KMS-11 (cell line): ENCODE measurements at regions not wholly inside any gene's neighbourhood (a gene's known extent, or its start where the extent isn't known, plus 50 kb on each side); places are given as distances from the start of the nearest gene placed in this dataset.

Experiments
- H2AFZ ChIP-seq: fragments of 200-600 bp; sonication (generic); 2 replicates; pipeline ENCODE4 v1.6.1; 2016; ENCODE audit warnings: antibody characterized with exemption, mixed run types, low read depth
- H3K27ac ChIP-seq: fragments of 200-600 bp; sonication (generic); 2 replicates; pipeline ENCODE4 v1.6.1; 2016; ENCODE audit warnings: mild to moderate bottlenecking, mixed run types
- H3K27me3 ChIP-seq: fragments of 200-600 bp; sonication (generic); 2 replicates; pipeline ENCODE4 v1.6.1; 2017; ENCODE audit warnings: mild to moderate bottlenecking, low read depth, mixed run types, moderate library complexity; ENCODE audit not compliant: insufficient read depth
- H3K36me3 ChIP-seq: fragments of 200-600 bp; sonication (generic); 2 replicates; pipeline ENCODE4 v1.6.1; 2017; ENCODE audit warnings: mild to moderate bottlenecking, mixed run types; ENCODE audit not compliant: insufficient read depth
- H3K4me1 ChIP-seq: fragments of 200-600 bp; sonication (generic); 2 replicates; pipeline ENCODE4 v1.6.1; 2016; ENCODE audit warnings: mild to moderate bottlenecking, low read depth, mixed run types; ENCODE audit not compliant: poor library complexity, severe bottlenecking
- H3K4me2 ChIP-seq: fragments of 200-600 bp; sonication (generic); 2 replicates; pipeline ENCODE4 v1.7.0; 2016; ENCODE audit warnings: mild to moderate bottlenecking, mixed run types
- H3K4me3 ChIP-seq: fragments of 200-600 bp; sonication (generic); IDR thresholded peaks from 2 replicates; pipeline ENCODE4 v1.6.1; 2017; ENCODE audit warnings: low read depth, low read length, mixed read lengths; ENCODE audit not compliant: insufficient read depth
- H3K79me2 ChIP-seq: fragments of 200-600 bp; sonication (generic); 2 replicates; pipeline ENCODE4 v1.6.1; 2016; ENCODE audit warnings: low read depth, mixed run types; ENCODE audit not compliant: insufficient read depth
- H3K9ac ChIP-seq: fragments of 200-600 bp; sonication (generic); 2 replicates; pipeline ENCODE4 v1.6.1; 2016; ENCODE audit warnings: mild to moderate bottlenecking, mixed run types
- H4K20me1 ChIP-seq: fragments of 200-600 bp; sonication (generic); 2 replicates; pipeline ENCODE4 v1.6.1; 2016; ENCODE audit warnings: mild to moderate bottlenecking, mixed run types; ENCODE audit not compliant: insufficient read depth
- TF ChIP-seq, protein P1 (sequence below): fragments of 200-600 bp; sonication (generic); conservative IDR thresholded peaks from 2 replicates; pipeline ENCODE4 v1.6.1; 2017; ENCODE audit warnings: low read depth, mild to moderate bottlenecking, antibody characterized with exemption, low read length, moderate library complexity, mixed read lengths

DNA sequence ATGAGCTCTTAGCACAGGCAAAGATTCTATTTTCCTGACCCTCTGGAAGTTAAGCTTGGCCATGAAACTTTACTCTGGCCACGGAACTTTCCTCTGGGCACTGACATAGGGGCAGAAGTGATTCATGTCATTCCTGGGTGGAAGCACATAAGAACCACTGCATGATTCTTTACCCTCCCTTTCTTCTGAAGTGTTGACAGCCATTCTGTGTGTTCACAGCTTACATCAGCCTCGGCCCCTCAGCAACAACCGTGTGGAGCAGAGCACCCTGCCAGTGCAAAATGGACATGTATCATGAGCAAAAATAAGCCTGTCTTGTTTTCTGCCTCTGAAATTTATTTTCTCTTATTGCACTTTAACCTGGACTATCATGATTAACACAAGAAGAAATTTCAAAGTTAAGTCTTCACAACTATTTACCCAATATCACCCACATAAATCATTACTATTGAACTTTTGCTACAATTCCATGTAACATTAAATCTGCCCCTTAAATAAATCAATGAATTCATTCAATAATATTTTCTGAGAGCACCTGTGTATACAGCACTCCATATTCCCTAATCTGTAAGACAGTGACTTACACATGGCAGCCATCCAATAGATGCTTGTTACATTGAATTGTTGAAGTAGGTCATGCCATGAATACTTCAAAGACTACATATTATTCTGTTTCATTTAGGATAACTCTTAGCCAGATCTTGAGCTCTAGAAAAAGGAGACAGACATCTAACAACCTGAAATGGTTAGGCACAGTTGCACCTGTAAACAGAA, 531.9 kb downstream of the IRS1 start:
- Histone ChIP-seq H3K4me3 (no peak overlapping the region), H3K4me2 (no peak overlapping the region), H3K9ac (no peak overlapping the region), H4K20me1 (no peaks in the 10 kb centered on the region), H3K27me3 (no peaks in the 10 kb centered on the region), H2AFZ (no peak overlapping the region), H3K36me3 (no peaks in the 10 kb centered on the region), H3K4me1 (no peaks in the 10 kb centered on the region), H3K27ac (no peak overlapping the region), H3K79me2 (no peaks in the 10 kb centered on the region)
- TF ChIP-seq, protein P1, sequence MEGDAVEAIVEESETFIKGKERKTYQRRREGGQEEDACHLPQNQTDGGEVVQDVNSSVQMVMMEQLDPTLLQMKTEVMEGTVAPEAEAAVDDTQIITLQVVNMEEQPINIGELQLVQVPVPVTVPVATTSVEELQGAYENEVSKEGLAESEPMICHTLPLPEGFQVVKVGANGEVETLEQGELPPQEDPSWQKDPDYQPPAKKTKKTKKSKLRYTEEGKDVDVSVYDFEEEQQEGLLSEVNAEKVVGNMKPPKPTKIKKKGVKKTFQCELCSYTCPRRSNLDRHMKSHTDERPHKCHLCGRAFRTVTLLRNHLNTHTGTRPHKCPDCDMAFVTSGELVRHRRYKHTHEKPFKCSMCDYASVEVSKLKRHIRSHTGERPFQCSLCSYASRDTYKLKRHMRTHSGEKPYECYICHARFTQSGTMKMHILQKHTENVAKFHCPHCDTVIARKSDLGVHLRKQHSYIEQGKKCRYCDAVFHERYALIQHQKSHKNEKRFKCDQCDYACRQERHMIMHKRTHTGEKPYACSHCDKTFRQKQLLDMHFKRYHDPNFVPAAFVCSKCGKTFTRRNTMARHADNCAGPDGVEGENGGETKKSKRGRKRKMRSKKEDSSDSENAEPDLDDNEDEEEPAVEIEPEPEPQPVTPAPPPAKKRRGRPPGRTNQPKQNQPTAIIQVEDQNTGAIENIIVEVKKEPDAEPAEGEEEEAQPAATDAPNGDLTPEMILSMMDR: no peak

DNA sequence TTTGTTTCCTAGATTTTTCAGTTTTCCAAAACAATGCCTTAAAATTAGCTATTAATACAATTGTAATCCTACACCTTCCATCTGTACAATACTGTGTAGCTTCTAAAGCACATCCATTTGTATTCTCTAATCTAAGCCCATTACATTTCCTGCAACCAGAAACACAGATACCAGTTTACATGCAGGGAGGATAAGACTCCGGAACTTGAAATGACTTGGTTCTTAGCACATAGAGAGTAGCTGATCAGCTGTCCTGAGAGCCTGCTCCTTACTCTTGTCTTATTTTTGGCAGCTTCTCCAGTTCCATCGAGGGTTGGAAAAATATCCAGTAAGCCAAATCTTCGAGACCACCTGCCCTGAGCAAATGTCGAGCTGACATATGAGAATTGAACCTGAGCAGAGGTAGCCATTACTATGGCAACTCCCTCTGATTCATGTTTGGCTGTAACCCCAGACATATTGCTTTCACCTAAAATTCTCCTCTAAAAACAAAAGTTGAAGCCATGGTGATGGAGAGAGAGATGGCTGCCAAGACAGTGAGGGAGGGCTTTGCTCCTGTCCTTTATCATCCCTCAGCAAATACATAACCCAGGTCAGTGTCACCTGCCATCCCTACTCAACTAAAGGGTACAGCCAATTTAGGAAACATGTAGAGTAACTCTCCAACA, 542.8 kb downstream of the IRS1 start:
- Histone ChIP-seq H3K27me3 (no peaks in the 10 kb centered on the region), H3K4me3 (no peak overlapping the region), H3K27ac (no peak overlapping the region), H3K36me3 (no peaks in the 10 kb centered on the region), H3K4me2 (no peak overlapping the region), H2AFZ (no peak overlapping the region), H3K9ac (no peak overlapping the region), H3K79me2 (no peaks in the 10 kb centered on the region), H3K4me1 (no peaks in the 10 kb centered on the region), H4K20me1 (no peaks in the 10 kb centered on the region)
- TF ChIP-seq, protein P1: no peak

DNA sequence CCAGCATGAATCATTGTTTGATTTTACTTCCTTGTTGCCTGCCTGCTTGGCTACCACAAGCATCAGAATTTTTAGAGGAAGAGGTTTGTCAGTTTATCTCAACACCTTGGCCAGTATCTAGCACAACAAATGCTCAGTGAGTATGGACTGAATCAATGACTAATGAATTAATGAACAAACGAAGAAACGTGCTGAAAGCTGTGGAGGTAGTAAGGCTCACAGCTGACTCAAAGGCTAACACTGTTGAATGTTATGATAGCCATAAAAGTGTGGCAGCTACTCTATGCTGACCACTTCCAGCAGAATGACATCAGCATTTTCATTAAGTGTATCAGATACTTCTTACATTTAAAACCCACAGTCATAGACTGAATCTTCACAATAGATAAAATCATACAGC, 543.4 kb downstream of the IRS1 start:
- Histone ChIP-seq H3K4me3 (no peak overlapping the region), H3K4me2 (no peak overlapping the region), H3K4me1 (no peaks in the 10 kb centered on the region), H2AFZ (no peak overlapping the region), H4K20me1 (no peaks in the 10 kb centered on the region), H3K79me2 (no peaks in the 10 kb centered on the region), H3K27me3 (no peaks in the 10 kb centered on the region), H3K36me3 (no peaks in the 10 kb centered on the region), H3K27ac (no peak overlapping the region), H3K9ac (no peak overlapping the region)
- TF ChIP-seq, protein P1: no peak

DNA sequence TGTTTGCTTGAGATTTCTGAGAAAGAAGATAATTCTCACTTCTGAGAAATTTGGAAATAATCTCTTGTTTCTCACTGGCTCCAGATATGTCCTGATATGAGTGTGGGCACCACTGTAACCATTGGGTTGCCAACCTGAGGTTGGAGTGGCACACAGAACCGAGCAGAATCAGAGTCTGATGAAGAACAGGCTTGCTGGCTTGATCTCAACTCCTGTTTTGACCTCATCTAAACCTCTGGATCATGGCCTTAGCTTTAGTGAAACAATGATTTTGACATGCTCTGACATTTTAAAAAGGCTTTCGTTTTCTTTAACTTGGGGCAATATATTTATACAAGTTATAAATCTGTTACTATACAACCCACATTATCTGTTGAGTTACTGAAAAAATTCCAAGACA, 548.0 kb downstream of the IRS1 start:
- no peaks in the 10 kb centered on the region for H3K4me1 ChIP-seq
- no peak overlapping the region for H3K4me2 ChIP-seq
- H4K20me1 ChIP-seq: no peaks in the 10 kb centered on the region
- no peaks in the 10 kb centered on the region for H3K79me2 ChIP-seq
- no peak overlapping the region for H3K4me3 ChIP-seq
- no peak overlapping the region for H2AFZ ChIP-seq
- no peaks in the 10 kb centered on the region for H3K27me3 ChIP-seq
- no peak overlapping the region for H3K9ac ChIP-seq
- TF ChIP-seq, protein P1: no peak
- no peak overlapping the region for H3K27ac ChIP-seq
- H3K36me3 ChIP-seq: no peaks in the 10 kb centered on the region
